HG03097 (cell line): ENCODE measurements at regions not wholly inside any gene's neighbourhood (a gene's known extent, or its start where the extent isn't known, plus 50 kb on each side); places are given as distances from the start of the nearest gene placed in this dataset.

Source experiments
- ATAC-seq: cut with Tn5 transposase; IDR thresholded peaks from one replicate; pipeline ENCODE4 v1.9.1; 2021; ENCODE audit not compliant: unreplicated experiment, low FRiP score

GRCh38 chr9:12185856-12186255 is 507.3 kb upstream of the TYRP1 start:
- ATAC-seq = no peak

GRCh38 chr9:12191630-12192029 is 501.6 kb upstream of the TYRP1 start:
- no peak for ATAC-seq

GRCh38 chr9:12194731-12195130 is 498.5 kb upstream of the TYRP1 start:
- no peak for ATAC-seq

- ATAC-seq = no peak
Observed at GRCh38 chr9:12195456-12195855, 497.7 kb upstream of the TYRP1 start.

- ATAC-seq = no peak
Observed at GRCh38 chr9:12204512-12204911, 488.7 kb upstream of the TYRP1 start.

- no peak for ATAC-seq
Observed at GRCh38 chr9:12212860-12213259, 480.3 kb upstream of the TYRP1 start.

GRCh38 chr9:12221470-12221869 is 471.7 kb upstream of the TYRP1 start:
- ATAC-seq = no peak

- no peak for ATAC-seq
Observed at GRCh38 chr9:12224449-12224848, 468.7 kb upstream of the TYRP1 start.

GRCh38 chr9:12230708-12231107 is 462.5 kb upstream of the TYRP1 start:
- no peak for ATAC-seq

- ATAC-seq = no peak
Observed at GRCh38 chr9:12231832-12232231, 461.4 kb upstream of the TYRP1 start.

- ATAC-seq = no peak
Observed at GRCh38 chr9:12232836-12233235, 460.3 kb upstream of the TYRP1 start.

GRCh38 chr9:12253941-12254340 is 439.2 kb upstream of the TYRP1 start:
- no peak for ATAC-seq

- ATAC-seq = no peak
Observed at GRCh38 chr9:12266758-12267157, 426.4 kb upstream of the TYRP1 start.

GRCh38 chr9:12271421-12271891 is 421.7 kb upstream of the TYRP1 start:
- ATAC-seq = no peak

- ATAC-seq = no peak
Observed at GRCh38 chr9:12272471-12273120, 420.6 kb upstream of the TYRP1 start.

- ATAC-seq = no peak
Observed at GRCh38 chr9:12274577-12274976, 418.6 kb upstream of the TYRP1 start.

- ATAC-seq = no peak
Observed at GRCh38 chr9:12276505-12276904, 416.7 kb upstream of the TYRP1 start.

- ATAC-seq = no peak
Observed at GRCh38 chr9:12289711-12290110, 403.5 kb upstream of the TYRP1 start.

GRCh38 chr9:12290166-12290869 is 402.9 kb upstream of the TYRP1 start:
- no peak for ATAC-seq

GRCh38 chr9:12305211-12305610 is 388.0 kb upstream of the TYRP1 start:
- no peak for ATAC-seq

GRCh38 chr9:12314589-12314988 is 378.6 kb upstream of the TYRP1 start:
- ATAC-seq = no peak
